Activated naive CD8-positive, alpha-beta T cell treated with anti-CD3 and anti-CD28 coated beads for 36 hours (primary cell): ENCODE measurements at regions not wholly inside any gene's neighbourhood (a gene's known extent, or its start where the extent isn't known, plus 50 kb on each side); places are given as distances from the start of the nearest gene placed in this dataset.

Experiments
- DNase-seq: peaks from one replicate; pipeline ENCODE4 v3.0.0; 2021
- H3K27ac Mint-ChIP-seq: one replicate; pipeline ENCODE4 v1.8.0; 2022; ENCODE audit warnings: mild to moderate bottlenecking, moderate library complexity, mixed read lengths
- H3K27me3 Mint-ChIP-seq: one replicate; pipeline ENCODE4 v1.8.0; 2022; ENCODE audit warnings: mild to moderate bottlenecking, mixed read lengths
- H3K36me3 Mint-ChIP-seq: one replicate; pipeline ENCODE4 v1.8.0; 2021; ENCODE audit warnings: mild to moderate bottlenecking, mixed read lengths
- H3K4me1 Mint-ChIP-seq: one replicate; pipeline ENCODE4 v1.8.0; 2021; ENCODE audit warnings: mixed read lengths
- H3K4me3 Mint-ChIP-seq: one replicate; pipeline ENCODE4 v1.8.0; 2022; ENCODE audit warnings: mild to moderate bottlenecking, moderate library complexity, mixed read lengths
- H3K9me3 Mint-ChIP-seq: one replicate; pipeline ENCODE4 v1.8.0; 2022; ENCODE audit warnings: mixed read lengths

DNA sequence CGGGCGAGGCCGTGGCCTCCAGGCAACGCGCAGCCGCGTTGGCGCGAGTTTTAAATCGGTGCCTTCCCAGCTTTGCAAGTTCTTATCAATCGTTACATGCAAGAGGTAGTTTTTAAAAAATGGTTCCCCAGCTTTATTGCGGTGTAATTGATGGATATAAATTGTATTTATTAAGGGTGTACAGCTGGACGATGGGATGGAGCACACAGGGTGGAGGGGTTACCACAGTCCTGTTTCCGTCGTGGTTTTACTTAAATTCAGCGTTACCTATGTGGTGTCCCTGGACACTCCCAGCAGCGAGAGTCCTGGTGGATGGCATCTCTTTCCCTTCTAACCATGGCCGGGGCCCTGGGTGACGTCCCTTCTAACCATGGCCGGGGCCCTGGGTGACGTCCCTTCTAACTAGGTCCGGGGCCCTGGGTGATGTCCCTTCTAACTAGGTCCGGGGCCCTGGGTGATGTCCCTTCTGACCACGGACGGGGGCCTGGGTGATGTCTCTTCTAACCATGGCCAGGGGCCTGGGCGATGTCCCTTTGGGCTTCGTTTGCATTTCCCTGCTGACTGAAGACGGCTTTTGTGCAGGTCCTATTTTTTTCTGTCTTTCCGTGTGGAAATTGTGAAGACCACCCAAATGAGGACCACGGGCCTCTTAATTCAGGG, 97.9 kb downstream of the TNFAIP2 start:
- peaks cover 3% of the 10 kb centered on the region for H3K9me3 Mint-ChIP-seq
- DNase-seq, result no peak
- no peak overlapping the region for H3K4me3 Mint-ChIP-seq
- H3K27ac Mint-ChIP-seq, result no peak overlapping the region
- H3K36me3 Mint-ChIP-seq, result no peaks in the 10 kb centered on the region
- H3K4me1 Mint-ChIP-seq, result no peaks in the 10 kb centered on the region
- peaks cover 56% of the 10 kb centered on the region for H3K27me3 Mint-ChIP-seq

DNA sequence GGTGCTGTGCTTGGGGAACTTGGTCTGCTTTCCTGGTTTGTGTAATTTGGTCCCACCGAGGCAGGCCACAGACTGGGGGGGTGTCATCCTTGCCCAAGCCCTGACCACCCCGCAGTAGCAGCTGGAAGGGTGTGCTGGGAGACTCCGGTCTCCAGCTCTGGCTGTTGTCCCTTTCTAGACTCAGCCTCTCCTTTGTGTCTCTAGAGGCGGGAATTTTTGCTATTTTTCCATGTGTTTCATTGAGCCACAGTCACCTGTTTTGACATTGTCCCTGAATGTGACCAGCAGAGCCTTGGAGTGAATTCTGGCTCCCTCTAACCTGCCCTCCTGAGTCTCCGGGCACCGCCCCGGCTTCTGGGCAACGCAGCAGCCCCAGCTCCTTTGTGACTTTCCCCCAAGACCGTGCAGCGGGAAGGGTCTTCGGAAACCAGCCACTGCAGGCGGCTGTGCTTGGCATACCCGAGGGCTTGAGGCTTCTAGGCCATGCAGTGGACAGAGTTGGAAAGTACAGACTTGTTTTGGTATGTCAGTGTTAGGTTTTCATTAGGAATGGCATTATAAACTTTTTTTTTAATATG, 98.6 kb downstream of the TNFAIP2 start:
- Mint-ChIP-seq H3K36me3 (no peaks in the 10 kb centered on the region), H3K4me3 (no peak overlapping the region), H3K27me3 (peaks cover 53% of the 10 kb centered on the region), H3K9me3 (peaks cover 3% of the 10 kb centered on the region), H3K27ac (no peak overlapping the region), H3K4me1 (no peaks in the 10 kb centered on the region)
- no peak for DNase-seq

DNA sequence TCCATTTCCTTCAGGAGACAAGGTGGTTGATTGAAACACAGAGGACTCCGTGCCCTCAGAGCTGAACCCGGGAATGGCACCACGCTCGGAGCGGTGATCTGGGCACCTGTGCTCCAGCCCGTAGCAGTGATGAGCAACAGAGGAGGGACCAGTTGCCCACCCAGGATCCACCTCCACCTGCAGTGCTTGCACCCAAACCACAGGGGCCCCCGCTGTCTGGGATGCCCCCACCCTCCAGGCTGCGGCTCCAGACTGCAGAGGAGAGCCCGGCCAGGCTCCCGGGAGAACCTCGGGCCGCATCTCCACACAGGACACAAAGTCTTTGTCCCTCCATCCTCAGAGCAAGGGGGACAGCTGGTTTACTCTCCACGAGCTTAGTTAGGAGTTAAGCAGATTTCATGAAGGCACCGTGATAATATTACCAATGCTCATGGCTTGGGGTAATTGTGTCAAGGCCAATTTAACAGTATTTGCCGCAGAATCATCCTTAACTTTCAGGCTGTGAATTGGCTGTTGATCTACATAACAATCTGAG, 100.6 kb downstream of the TNFAIP2 start:
- no peak for DNase-seq
- H3K27ac Mint-ChIP-seq, result no peak overlapping the region
- no peaks in the 10 kb centered on the region for H3K36me3 Mint-ChIP-seq
- H3K27me3 Mint-ChIP-seq, result peaks cover 57% of the 10 kb centered on the region
- no peaks in the 10 kb centered on the region for H3K9me3 Mint-ChIP-seq
- H3K4me1 Mint-ChIP-seq, result no peaks in the 10 kb centered on the region
- H3K4me3 Mint-ChIP-seq, result no peak overlapping the region

DNA sequence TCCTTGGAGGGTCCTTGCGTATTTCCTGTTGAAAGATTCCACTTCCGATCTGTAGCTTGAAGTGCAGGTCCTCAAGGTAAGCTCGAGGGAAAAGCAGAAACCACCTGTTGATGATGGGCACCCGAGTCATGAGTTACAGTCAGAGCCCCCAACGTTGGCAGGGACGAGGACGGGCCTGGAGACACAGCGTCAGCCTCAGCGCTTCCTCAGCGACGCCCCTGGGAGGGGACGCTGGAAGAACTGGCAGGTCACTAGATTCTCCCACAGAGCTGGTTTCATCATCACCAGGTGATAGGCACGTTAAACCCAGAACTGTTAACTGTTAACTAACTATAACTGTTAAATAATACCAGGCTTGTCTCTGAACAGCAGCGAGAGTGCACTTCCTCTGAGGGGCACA, 101.8 kb downstream of the TNFAIP2 start:
- no peak overlapping the region for H3K27ac Mint-ChIP-seq
- no peak for DNase-seq
- no peak overlapping the region for H3K4me3 Mint-ChIP-seq
- no peaks in the 10 kb centered on the region for H3K4me1 Mint-ChIP-seq
- no peaks in the 10 kb centered on the region for H3K9me3 Mint-ChIP-seq
- peaks cover 48% of the 10 kb centered on the region for H3K27me3 Mint-ChIP-seq
- no peaks in the 10 kb centered on the region for H3K36me3 Mint-ChIP-seq

- Mint-ChIP-seq H3K4me3 (no peak overlapping the region), H3K4me1 (no peaks in the 10 kb centered on the region), H3K27ac (no peak overlapping the region), H3K27me3 (peaks cover 52% of the 10 kb centered on the region), H3K36me3 (no peaks in the 10 kb centered on the region), H3K9me3 (no peaks in the 10 kb centered on the region)
- no peak for DNase-seq
Measured at GRCh38 chr14:103225476-103225875, 102.2 kb downstream of the TNFAIP2 start.

- Mint-ChIP-seq H3K36me3 (no peaks in the 10 kb centered on the region), H3K4me1 (no peaks in the 10 kb centered on the region), H3K27me3 (peaks cover 39% of the 10 kb centered on the region), H3K9me3 (no peaks in the 10 kb centered on the region), H3K27ac (no peak overlapping the region), H3K4me3 (no peak overlapping the region)
- DNase-seq, result no peak
Measured at GRCh38 chr14:103227094-103227768, 104.0 kb downstream of the TNFAIP2 start.

- H3K27ac Mint-ChIP-seq, result no peak overlapping the region
- H3K36me3 Mint-ChIP-seq, result no peaks in the 10 kb centered on the region
- no peak for DNase-seq
- peaks cover 32% of the 10 kb centered on the region for H3K27me3 Mint-ChIP-seq
- H3K4me1 Mint-ChIP-seq, result no peaks in the 10 kb centered on the region
- H3K9me3 Mint-ChIP-seq, result no peaks in the 10 kb centered on the region
- no peak overlapping the region for H3K4me3 Mint-ChIP-seq
Measured at GRCh38 chr14:103228076-103228806, 105.0 kb downstream of the TNFAIP2 start.

- H3K4me3 Mint-ChIP-seq, result no peak overlapping the region
- no peaks in the 10 kb centered on the region for H3K4me1 Mint-ChIP-seq
- no peaks in the 10 kb centered on the region for H3K9me3 Mint-ChIP-seq
- no peaks in the 10 kb centered on the region for H3K36me3 Mint-ChIP-seq
- no peak overlapping the region for H3K27ac Mint-ChIP-seq
- no peak for DNase-seq
- H3K27me3 Mint-ChIP-seq, result peaks cover 32% of the 10 kb centered on the region
Measured at GRCh38 chr14:103228866-103229265, 105.2 kb upstream of the EIF5 start.

DNA sequence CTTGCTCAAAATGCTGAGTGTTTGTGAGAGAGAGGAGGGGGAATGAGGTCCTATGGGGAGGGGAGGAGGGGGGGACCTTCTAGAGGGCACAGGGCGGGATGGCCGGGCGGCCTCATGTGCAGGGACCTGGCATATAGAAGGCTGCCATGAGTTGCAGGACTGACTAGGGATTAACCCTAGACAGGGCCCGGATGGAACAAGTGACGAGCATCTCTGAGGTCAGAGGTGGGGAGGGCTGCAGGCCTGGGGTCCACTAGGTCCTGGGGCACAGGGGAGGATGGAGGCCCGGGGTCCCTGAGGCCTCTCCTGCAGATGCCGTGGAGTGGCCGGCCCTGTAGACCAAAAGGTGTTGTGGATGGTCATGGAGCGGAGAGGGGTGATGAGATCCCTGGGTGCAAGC, 104.0 kb upstream of the EIF5 start:
- Mint-ChIP-seq H3K27ac (no peak overlapping the region), H3K36me3 (no peaks in the 10 kb centered on the region), H3K9me3 (no peaks in the 10 kb centered on the region), H3K27me3 (peaks cover 33% of the 10 kb centered on the region), H3K4me3 (no peak overlapping the region), H3K4me1 (no peaks in the 10 kb centered on the region)
- no peak for DNase-seq

DNA sequence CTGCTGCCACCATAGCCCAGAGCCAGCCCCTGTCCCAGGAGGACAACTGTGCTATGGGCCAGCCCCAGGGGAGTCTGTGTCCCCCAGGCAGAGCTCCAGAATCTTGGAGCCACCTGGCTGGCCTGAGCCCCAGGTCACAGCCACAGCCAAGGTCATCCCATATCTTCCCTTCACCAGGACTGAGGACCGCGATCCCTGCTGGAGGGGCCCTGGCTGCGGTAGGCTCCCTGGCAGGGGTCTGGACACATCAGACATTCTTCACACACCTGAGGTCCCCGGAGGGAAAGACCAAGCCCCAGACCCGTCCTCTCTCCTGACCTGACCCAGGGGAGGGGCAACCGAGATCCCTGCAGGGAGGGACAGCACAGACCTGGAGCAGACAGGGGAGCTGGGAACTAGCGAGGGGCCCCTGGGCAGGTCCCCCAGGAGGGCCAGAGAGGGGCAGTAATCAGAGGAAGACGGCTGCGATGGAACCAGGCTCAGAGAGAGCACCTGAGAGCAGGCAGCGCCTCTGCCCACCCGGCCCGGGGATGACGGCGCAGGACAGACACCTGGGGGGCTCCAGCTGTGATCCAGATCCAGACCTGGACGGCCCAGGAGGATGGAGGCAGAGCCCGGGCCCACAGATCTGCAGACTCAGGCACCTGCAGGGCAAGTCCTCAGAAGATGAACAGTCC, 103.2 kb upstream of the EIF5 start:
- no peak for DNase-seq
- Mint-ChIP-seq H3K36me3 (no peaks in the 10 kb centered on the region), H3K27me3 (peaks cover 41% of the 10 kb centered on the region), H3K4me3 (no peak overlapping the region), H3K27ac (no peak overlapping the region), H3K4me1 (no peaks in the 10 kb centered on the region), H3K9me3 (no peaks in the 10 kb centered on the region)

DNA sequence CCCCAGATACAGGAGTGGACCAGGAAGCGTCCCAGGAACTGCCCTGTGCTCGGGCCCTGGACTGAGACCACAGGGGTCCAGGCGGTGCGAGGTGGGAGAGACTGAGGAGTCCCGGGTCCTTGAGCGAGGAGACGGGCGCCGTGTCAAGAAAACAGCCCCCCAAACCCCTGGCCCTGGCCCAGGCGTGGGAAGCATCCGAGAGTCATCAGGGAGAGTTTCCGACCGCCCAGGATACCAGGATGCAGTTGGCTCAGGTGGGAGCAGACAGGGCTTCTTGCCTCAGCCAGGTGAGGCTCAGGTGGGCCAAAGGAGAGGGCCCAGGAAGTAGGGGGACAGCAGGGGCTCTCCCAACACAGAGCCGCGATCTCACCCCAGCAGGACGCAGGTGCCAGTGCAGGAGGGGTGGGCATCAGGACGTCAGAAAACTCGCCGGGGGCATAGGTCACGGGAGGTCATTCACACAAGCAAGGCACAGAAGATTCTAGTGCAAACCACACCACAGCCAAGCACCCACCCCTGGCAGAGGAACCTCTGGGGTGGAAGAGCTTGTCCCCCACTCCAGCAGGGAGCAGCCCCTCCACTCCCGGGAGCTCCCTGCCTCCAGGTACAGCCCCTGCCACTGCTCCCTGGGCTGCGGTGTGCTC, 102.5 kb upstream of the EIF5 start:
- no peaks in the 10 kb centered on the region for H3K9me3 Mint-ChIP-seq
- no peak for DNase-seq
- H3K4me1 Mint-ChIP-seq, result no peaks in the 10 kb centered on the region
- H3K36me3 Mint-ChIP-seq, result no peaks in the 10 kb centered on the region
- H3K4me3 Mint-ChIP-seq, result no peak overlapping the region
- no peak overlapping the region for H3K27ac Mint-ChIP-seq
- H3K27me3 Mint-ChIP-seq, result peaks cover 45% of the 10 kb centered on the region

DNA sequence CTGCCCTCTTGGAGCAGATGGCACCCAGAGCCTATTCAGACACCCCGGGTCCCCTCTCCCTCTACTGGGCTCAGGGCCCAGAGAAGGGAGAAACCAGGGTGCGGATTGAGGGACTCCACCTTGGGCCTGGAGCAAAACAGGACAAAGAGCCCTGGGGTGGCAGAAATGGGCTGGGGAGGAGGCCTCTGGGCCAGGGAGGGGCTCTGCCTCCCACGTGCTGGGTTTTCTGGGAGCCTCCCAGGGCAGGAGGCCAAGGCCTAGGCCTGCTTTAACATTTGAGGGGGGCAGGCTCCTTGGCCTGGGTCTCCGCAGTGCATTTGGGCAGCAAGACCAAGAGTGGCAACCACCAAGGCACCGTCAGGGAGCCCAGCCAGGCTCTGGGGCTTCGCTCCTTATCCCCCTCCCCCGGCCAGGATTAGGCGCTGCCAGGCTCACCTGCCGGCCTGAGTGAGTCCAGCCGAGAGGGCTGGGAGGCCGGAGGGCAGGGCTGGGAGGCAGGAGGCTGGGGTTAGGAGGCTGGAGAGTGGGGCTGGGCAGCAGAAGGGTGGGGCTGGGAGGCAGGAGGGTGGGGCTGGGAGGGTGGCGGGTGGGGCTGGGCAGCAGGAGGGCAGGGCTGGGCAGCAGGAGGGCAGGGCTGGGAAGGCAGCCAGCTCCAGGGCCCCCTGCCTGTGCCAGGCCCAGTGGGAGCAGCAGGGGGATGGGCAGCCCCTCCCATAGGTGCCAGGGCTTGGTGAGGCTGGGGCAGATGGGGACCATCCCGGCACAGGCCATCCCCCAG, 101.8 kb upstream of the EIF5 start:
- Mint-ChIP-seq H3K4me3 (no peak overlapping the region), H3K4me1 (no peaks in the 10 kb centered on the region), H3K27ac (no peak overlapping the region), H3K36me3 (no peaks in the 10 kb centered on the region), H3K9me3 (peaks cover 1% of the 10 kb centered on the region), H3K27me3 (peaks cover 46% of the 10 kb centered on the region)
- DNase-seq, result no peak

DNA sequence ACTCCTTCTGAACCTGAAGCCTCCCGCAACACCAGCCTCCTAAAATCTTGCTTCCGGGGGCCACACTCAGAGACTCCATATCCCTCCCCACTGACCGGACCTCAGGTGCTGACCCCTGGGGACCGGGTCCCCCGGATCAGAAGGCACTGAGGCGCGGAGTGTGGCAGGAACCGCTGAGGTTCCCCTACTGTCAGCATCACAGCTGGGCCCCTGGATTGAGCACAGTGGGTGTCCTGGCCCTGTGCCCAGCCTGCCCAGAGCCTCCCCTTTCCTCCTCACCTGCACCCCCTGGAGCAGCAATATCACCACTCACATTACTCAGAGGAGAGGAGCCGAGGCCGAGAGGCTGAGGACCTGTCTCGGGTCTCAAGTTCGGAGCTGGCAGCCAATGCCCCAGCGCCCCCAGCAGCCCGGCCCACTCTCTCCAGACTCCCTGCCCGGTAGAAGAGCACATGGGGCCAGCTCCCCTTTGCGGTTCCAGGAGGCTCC, 101.2 kb upstream of the EIF5 start:
- H3K9me3 Mint-ChIP-seq, result peaks cover 8% of the 10 kb centered on the region
- H3K4me3 Mint-ChIP-seq, result no peak overlapping the region
- no peak overlapping the region for H3K27ac Mint-ChIP-seq
- H3K27me3 Mint-ChIP-seq, result peaks cover 43% of the 10 kb centered on the region
- H3K4me1 Mint-ChIP-seq, result no peaks in the 10 kb centered on the region
- H3K36me3 Mint-ChIP-seq, result no peaks in the 10 kb centered on the region
- no peak for DNase-seq

- Mint-ChIP-seq H3K27me3 (peaks cover 41% of the 10 kb centered on the region), H3K4me1 (no peaks in the 10 kb centered on the region), H3K27ac (no peak overlapping the region), H3K36me3 (no peaks in the 10 kb centered on the region), H3K9me3 (peaks cover 12% of the 10 kb centered on the region), H3K4me3 (no peak overlapping the region)
- DNase-seq, result no peak
Measured at GRCh38 chr14:103233328-103233727, 100.7 kb upstream of the EIF5 start.
